Mesendoderm (in vitro differentiated cells): ENCODE measurements at regions not wholly inside any gene's neighbourhood (a gene's known extent, or its start where the extent isn't known, plus 50 kb on each side); places are given as distances from the start of the nearest gene placed in this dataset.

Source experiments
- DNase-seq: peaks from one replicate; pipeline ENCODE4 v3.0.0; 2013
- H2AK5ac ChIP-seq: 2 replicates; pipeline ENCODE4 v1.6.1; 2013; ENCODE audit warnings: low read length, inconsistent platforms
- H2BK120ac ChIP-seq: 2 replicates; pipeline ENCODE4 v1.6.1; 2013; ENCODE audit warnings: low read depth, mild to moderate bottlenecking, low read length, moderate library complexity, mixed read lengths
- H2BK15ac ChIP-seq: replicated peaks from 2 replicates; pipeline ENCODE4 v1.6.1; 2013; ENCODE audit warnings: low read depth, mild to moderate bottlenecking, moderate library complexity
- H2BK5ac ChIP-seq: 2 replicates; pipeline ENCODE4 v1.6.1; 2013; ENCODE audit warnings: low read length, inconsistent platforms
- H3K18ac ChIP-seq: 2 replicates; pipeline ENCODE4 v1.6.1; 2013; ENCODE audit warnings: mild to moderate bottlenecking, low read length, mixed read lengths
- H3K23ac ChIP-seq: one replicate; pipeline ENCODE4 v1.6.1; 2013; ENCODE audit warnings: low read length
- H3K27ac ChIP-seq: 2 replicates; pipeline ENCODE4 v1.5.1; 2013; ENCODE audit warnings: low read depth, mild to moderate bottlenecking, inconsistent platforms, low read length, moderate library complexity
- H3K27me3 ChIP-seq: 2 replicates; pipeline ENCODE4 v1.6.1; 2013; ENCODE audit warnings: low read length, control low read depth, mild to moderate bottlenecking, inconsistent platforms; ENCODE audit not compliant: insufficient read depth, poor library complexity
- H3K36me3 ChIP-seq: 2 replicates; pipeline ENCODE4 v1.6.1; 2013; ENCODE audit warnings: low read length, inconsistent platforms; ENCODE audit not compliant: control insufficient read depth, insufficient read depth
- H3K4ac ChIP-seq: one replicate; pipeline ENCODE4 v1.6.1; 2013; ENCODE audit warnings: low read depth, mild to moderate bottlenecking, low read length, moderate library complexity
- H3K4me1 ChIP-seq: 2 replicates; pipeline ENCODE4 v1.6.1; 2013; ENCODE audit warnings: low read depth, low read length, inconsistent platforms; ENCODE audit not compliant: control insufficient read depth
- H3K4me2 ChIP-seq: 2 replicates; pipeline ENCODE4 v1.6.1; 2013; ENCODE audit warnings: low read length
- H3K4me3 ChIP-seq: 2 replicates; pipeline ENCODE4 v1.5.1; 2013; ENCODE audit warnings: mild to moderate bottlenecking, low read length
- H3K56ac ChIP-seq: one replicate; pipeline ENCODE4 v1.6.1; 2013; ENCODE audit warnings: low read length
- H3K79me1 ChIP-seq: 2 replicates; pipeline ENCODE4 v1.6.1; 2013; ENCODE audit warnings: low read length, inconsistent platforms
- H3K79me2 ChIP-seq: 2 replicates; pipeline ENCODE4 v1.6.1; 2013; ENCODE audit warnings: mild to moderate bottlenecking, low read length; ENCODE audit not compliant: control insufficient read depth, insufficient read depth
- H3K9ac ChIP-seq: 2 replicates; pipeline ENCODE4 v1.6.1; 2013; ENCODE audit warnings: low read length, inconsistent platforms
- H4K5ac ChIP-seq: one replicate; pipeline ENCODE4 v1.6.1; 2013; ENCODE audit warnings: low read length
- H4K8ac ChIP-seq: one replicate; pipeline ENCODE4 v1.6.1; 2013; ENCODE audit warnings: low read depth, mild to moderate bottlenecking, control low read depth, low read length, moderate library complexity
- WGBS: extraction: QIAGEN DNeasy Blood & Tissue Kit; methylation state at CpG from one replicate; pipeline ENCODE4 v1.1.7; 2013; ENCODE audit warnings: low lambda C conversion rate, missing lambda C conversion rate; ENCODE audit not compliant: insufficient coverage; ENCODE audit errors: extremely low coverage; 5-methylcytosine and 5-hydroxymethylcytosine counted together

GRCh38 chr10:28147706-28148105 is 148.8 kb upstream of the ODAD2 start:
- H3K4ac ChIP-seq: no peak overlapping the region

GRCh38 chr10:28139138-28139537 is 140.3 kb upstream of the ODAD2 start:
- Histone ChIP-seq H3K18ac (no peak overlapping the region), H2BK15ac (no peak overlapping the region), H3K4ac (no peak overlapping the region), H3K27me3 (no peaks in the 10 kb centered on the region), H2AK5ac (no peak overlapping the region), H3K36me3 (no peaks in the 10 kb centered on the region), H3K27ac (no peak overlapping the region), H3K4me3 (no peak overlapping the region), H4K8ac (no peak overlapping the region), H3K79me1 (no peaks in the 10 kb centered on the region), H2BK120ac (no peak overlapping the region), H3K56ac (no peak overlapping the region), H3K79me2 (no peaks in the 10 kb centered on the region), H3K9ac (no peak overlapping the region), H3K4me2 (no peak overlapping the region), H2BK5ac (no peak overlapping the region), H3K4me1 (no peaks in the 10 kb centered on the region), H3K23ac (no peak overlapping the region), H4K5ac (no peak overlapping the region)
- WGBS: no CpG with 5 or more reads among the region's 2 CpGs
- DNase-seq: no peak

More at GRCh38 chr10:28147706-28148105, 148.8 kb upstream of the ODAD2 start:
- H3K56ac ChIP-seq: no peak overlapping the region
- H3K79me1 ChIP-seq: no peaks in the 10 kb centered on the region
- no peak overlapping the region for H3K18ac ChIP-seq
- no peak overlapping the region for H4K5ac ChIP-seq
- H3K27ac ChIP-seq: no peak overlapping the region
- no peak overlapping the region for H4K8ac ChIP-seq
- no CpG with 5 or more reads among the region's 4 CpGs for WGBS
- H2AK5ac ChIP-seq: no peak overlapping the region
- no peak overlapping the region for H2BK5ac ChIP-seq
- no peak overlapping the region for H2BK15ac ChIP-seq
- H3K36me3 ChIP-seq: no peaks in the 10 kb centered on the region
- H3K9ac ChIP-seq: no peak overlapping the region
- no peaks in the 10 kb centered on the region for H3K27me3 ChIP-seq
- no peak overlapping the region for H3K23ac ChIP-seq
- H2BK120ac ChIP-seq: no peak overlapping the region
- DNase-seq: no peak
- H3K4me3 ChIP-seq: no peak overlapping the region
- H3K4me2 ChIP-seq: no peak overlapping the region
- no peaks in the 10 kb centered on the region for H3K79me2 ChIP-seq
- H3K4me1 ChIP-seq: peaks cover 3% of the 10 kb centered on the region

- H4K8ac ChIP-seq: no peak overlapping the region
- no peak overlapping the region for H3K23ac ChIP-seq
Measured at GRCh38 chr10:28137907-28138880, 139.3 kb upstream of the ODAD2 start.

GRCh38 chr10:28135258-28135657 is 136.4 kb upstream of the ODAD2 start:
- Histone ChIP-seq H2BK15ac (no peak overlapping the region), H2AK5ac (no peak overlapping the region), H3K23ac (no peak overlapping the region), H4K8ac (no peak overlapping the region), H3K27me3 (no peaks in the 10 kb centered on the region), H3K4ac (no peak overlapping the region), H3K79me1 (no peaks in the 10 kb centered on the region), H3K79me2 (no peaks in the 10 kb centered on the region), H3K4me1 (no peaks in the 10 kb centered on the region), H2BK5ac (no peak overlapping the region), H4K5ac (no peak overlapping the region), H3K4me3 (no peak overlapping the region), H3K36me3 (no peaks in the 10 kb centered on the region), H2BK120ac (no peak overlapping the region), H3K9ac (no peak overlapping the region), H3K56ac (no peak overlapping the region), H3K27ac (no peak overlapping the region), H3K4me2 (no peak overlapping the region), H3K18ac (no peak overlapping the region)
- no peak for DNase-seq

More at GRCh38 chr10:28137907-28138880, 139.3 kb upstream of the ODAD2 start:
- no peak overlapping the region for H2AK5ac ChIP-seq
- DNase-seq: no peak
- H2BK120ac ChIP-seq: no peak overlapping the region
- H3K4ac ChIP-seq: no peak overlapping the region
- no peak overlapping the region for H4K5ac ChIP-seq
- H3K18ac ChIP-seq: no peak overlapping the region
- no peaks in the 10 kb centered on the region for H3K36me3 ChIP-seq
- H3K9ac ChIP-seq: no peak overlapping the region
- H3K4me1 ChIP-seq: no peaks in the 10 kb centered on the region
- no peak overlapping the region for H3K27ac ChIP-seq
- H3K79me1 ChIP-seq: no peaks in the 10 kb centered on the region
- H3K79me2 ChIP-seq: no peaks in the 10 kb centered on the region
- no peak overlapping the region for H2BK15ac ChIP-seq
- no peak overlapping the region for H3K4me3 ChIP-seq
- H3K56ac ChIP-seq: no peak overlapping the region
- H2BK5ac ChIP-seq: no peak overlapping the region
- H3K27me3 ChIP-seq: no peaks in the 10 kb centered on the region
- WGBS: no CpG with 5 or more reads among the region's 1 CpG
- no peak overlapping the region for H3K4me2 ChIP-seq

GRCh38 chr10:28130267-28130666 is 131.4 kb upstream of the ODAD2 start:
- Histone ChIP-seq H3K4ac (no peak overlapping the region), H3K4me1 (no peaks in the 10 kb centered on the region), H3K4me3 (no peak overlapping the region), H3K27me3 (no peaks in the 10 kb centered on the region), H3K36me3 (no peaks in the 10 kb centered on the region), H3K18ac (no peak overlapping the region), H4K8ac (no peak overlapping the region), H4K5ac (no peak overlapping the region), H2BK15ac (no peak overlapping the region), H3K56ac (no peak overlapping the region), H3K79me2 (no peaks in the 10 kb centered on the region), H3K4me2 (no peak overlapping the region), H3K79me1 (no peaks in the 10 kb centered on the region), H3K9ac (no peak overlapping the region), H2BK120ac (no peak overlapping the region), H2AK5ac (no peak overlapping the region), H2BK5ac (no peak overlapping the region), H3K23ac (no peak overlapping the region), H3K27ac (no peak overlapping the region)
- DNase-seq: peak; percentile 6
- no CpG with 5 or more reads among the region's 3 CpGs for WGBS
